NT2/D1 (cell line): ENCODE measurements at regions not wholly inside any gene's neighbourhood (a gene's known extent, or its start where the extent isn't known, plus 50 kb on each side); places are given as distances from the start of the nearest gene placed in this dataset.

ENCODE experiments used
- YY1 ChIP-seq: IDR thresholded peaks from 2 replicates; pipeline ENCODE4 v1.6.1; 2011; ENCODE audit not compliant: insufficient read length, insufficient read depth
- ZNF274 ChIP-seq: IDR thresholded peaks from 2 replicates; pipeline ENCODE4 v1.6.1; 2011; ENCODE audit warnings: mild to moderate bottlenecking, low read depth, low read length

DNA sequence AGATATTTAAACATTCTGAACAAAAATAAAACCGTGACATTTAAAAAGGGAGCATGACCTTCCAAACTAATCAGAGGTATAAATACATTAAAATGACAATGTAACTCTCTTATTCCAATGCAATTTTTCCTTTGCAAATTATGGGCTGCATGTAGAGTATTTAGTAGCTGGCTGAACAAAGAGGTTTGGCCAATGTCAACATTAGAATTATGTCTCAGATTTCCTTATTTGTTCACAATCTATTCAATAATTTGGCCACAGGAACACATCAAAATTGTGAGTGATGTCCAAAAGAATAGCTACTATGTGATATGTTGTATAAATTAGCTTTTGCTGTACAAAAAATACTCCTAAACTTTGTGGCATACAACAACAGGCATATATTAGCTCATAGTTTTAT, 580.0 kb upstream of the MARCKS start:
- TF ChIP-seq ZNF274 (no peak), YY1 (no peak)
